AG08396 (cell line): ENCODE measurements at regions not wholly inside any gene's neighbourhood (a gene's known extent, or its start where the extent isn't known, plus 50 kb on each side); places are given as distances from the start of the nearest gene placed in this dataset.

Source experiments
- DNase-seq: peaks from one replicate; pipeline ENCODE4 v3.0.0; 2012; ENCODE audit warnings: low spot score, mixed read lengths

DNA sequence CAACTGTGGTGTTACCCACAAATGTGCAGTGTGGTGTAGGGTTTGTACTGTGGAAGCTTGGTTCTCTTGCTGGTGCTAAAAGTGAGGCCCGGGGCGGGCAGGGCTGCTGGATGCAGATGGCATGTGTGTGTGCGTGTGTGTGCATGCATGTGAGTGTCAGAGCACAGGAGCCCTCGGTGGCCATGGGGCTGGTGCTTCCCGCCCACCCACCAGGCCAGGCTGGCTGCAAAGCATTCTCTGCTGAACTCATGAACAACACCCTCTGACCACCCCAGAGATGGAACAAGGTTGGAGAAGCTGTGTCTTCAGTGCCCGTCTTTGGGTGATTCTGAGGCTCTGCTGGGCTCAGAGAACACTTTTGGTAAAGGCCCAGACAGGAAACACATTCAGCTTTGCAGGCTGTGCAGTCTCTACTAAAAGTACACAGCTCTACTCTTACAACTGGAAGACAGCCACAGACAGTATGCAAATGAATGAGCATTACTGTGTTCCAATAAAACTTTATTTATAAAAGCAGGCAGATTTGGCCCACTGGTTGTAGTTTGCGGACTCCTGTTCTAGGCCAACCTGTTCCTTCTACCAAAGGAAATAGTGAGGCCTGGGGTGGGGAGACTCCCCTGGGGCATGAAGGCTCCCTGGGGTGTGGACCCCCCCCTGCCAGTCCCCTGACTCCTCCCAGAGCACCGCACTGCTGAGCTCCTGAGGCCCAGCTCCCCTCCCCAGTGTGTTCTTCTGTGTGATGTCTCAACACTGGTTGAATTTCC lies 225.3 kb upstream of the HDAC4 start:
- no peak for DNase-seq

- no peak for DNase-seq
These were observed 224.5 kb upstream of the HDAC4 start for GRCh38 chr2:239625156-239625845.

GRCh38 chr2:239621611-239622010 lies 220.8 kb upstream of the HDAC4 start:
- DNase-seq, result no peak

DNA sequence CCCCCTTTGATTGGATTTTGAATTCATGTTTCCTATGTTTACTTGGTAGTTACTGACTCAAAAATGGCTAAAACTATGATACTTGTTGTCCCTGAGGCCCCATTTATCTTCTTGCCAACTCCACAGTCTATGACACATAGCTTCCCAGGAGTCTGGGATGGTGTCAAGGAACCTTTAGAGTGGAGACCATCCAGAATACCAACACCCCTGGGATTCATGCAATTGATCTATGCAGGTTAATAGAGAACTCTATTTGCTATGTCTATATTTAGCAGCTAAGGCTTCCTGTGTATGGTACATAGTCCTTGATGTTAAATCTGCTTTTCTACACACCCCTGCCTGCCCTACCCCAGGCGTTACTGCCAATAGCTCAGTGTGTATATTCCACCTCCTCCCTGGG lies 218.5 kb upstream of the HDAC4 start:
- DNase-seq, result no peak

GRCh38 chr2:239616729-239617128 lies 215.9 kb upstream of the HDAC4 start:
- no peak for DNase-seq

- DNase-seq, result no peak
These were observed 211.3 kb upstream of the HDAC4 start for GRCh38 chr2:239612133-239612532.

GRCh38 chr2:239611222-239611795 lies 210.5 kb upstream of the HDAC4 start:
- DNase-seq, result no peak

DNA sequence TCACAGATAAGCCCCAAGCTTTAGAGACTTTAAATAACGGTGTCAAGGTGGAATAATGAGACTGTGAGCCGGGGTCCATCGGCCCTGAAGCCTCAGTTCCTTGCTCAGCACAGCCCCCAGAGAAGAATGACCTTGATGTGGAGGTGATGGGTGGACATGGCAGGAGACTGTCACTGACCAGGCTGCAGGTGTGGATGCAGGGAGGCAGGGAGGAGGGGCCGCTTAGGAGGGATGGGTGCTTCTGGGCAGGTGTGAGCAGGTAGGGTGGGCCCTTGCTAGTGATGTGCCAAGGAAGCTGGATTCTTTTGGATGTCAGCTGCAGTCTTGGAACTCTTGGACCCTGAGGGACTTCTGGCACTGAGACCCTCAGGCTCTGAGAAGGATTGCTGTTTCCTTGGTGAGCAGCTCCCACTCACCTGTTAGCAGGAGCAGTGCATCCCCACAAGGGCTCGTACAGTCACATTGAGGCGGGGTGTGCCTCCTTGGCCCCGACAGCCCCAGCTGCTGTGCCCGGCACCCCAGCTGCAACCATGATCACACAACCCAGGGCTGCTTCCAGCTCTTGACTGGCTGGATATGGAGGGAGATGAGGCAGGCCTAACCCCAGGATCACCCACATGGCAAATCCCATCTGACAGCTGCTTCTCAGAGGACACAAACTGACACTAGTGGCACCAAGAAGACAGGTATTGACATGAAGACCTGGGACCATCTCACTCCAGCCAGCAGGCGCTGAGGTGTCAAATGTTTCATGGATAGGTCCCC lies 209.8 kb upstream of the HDAC4 start:
- DNase-seq, result no peak

GRCh38 chr2:239609607-239610310 lies 208.9 kb upstream of the HDAC4 start:
- no peak for DNase-seq

DNA sequence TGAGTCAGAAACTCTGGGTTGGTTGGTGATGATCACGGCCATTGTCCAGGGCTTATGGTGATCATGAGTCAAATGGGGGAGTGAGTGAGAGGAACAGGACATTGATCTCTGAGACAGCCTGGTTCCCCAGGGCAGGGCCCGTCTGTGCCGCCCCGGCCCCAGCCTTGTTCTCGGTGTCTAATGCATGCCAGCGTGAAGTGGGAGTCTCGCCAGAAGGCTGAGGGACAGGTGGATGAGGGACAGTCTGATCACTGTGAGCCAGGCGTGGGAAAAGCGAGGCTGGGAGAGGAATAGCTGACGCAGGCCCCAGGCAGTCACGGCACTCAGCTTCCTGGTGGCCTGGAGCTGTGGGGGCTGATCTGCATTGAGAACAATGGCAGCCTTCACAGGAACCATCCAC lies 208.3 kb upstream of the HDAC4 start:
- DNase-seq, result no peak

- no peak for DNase-seq
These were observed 207.9 kb upstream of the HDAC4 start for GRCh38 chr2:239608723-239609122.

DNA sequence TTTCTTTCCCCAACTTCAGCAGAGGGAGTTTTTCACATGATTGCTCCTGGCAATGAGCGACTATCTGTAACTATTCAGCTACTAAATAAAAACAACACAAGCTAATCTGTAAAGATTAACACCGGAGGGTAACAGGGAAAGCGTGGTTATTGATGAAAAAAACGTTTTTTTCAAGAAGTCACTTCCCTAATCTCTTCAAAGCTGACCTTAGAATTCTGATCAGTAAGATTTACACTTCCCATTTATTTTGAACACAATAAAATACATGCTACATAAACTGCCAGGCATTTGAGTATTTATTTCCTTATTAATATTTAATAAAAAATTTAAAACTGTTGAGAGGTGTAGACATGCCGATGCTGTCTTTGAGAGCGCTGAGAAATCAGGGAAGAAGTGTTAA lies 207.4 kb upstream of the HDAC4 start:
- no peak for DNase-seq

DNA sequence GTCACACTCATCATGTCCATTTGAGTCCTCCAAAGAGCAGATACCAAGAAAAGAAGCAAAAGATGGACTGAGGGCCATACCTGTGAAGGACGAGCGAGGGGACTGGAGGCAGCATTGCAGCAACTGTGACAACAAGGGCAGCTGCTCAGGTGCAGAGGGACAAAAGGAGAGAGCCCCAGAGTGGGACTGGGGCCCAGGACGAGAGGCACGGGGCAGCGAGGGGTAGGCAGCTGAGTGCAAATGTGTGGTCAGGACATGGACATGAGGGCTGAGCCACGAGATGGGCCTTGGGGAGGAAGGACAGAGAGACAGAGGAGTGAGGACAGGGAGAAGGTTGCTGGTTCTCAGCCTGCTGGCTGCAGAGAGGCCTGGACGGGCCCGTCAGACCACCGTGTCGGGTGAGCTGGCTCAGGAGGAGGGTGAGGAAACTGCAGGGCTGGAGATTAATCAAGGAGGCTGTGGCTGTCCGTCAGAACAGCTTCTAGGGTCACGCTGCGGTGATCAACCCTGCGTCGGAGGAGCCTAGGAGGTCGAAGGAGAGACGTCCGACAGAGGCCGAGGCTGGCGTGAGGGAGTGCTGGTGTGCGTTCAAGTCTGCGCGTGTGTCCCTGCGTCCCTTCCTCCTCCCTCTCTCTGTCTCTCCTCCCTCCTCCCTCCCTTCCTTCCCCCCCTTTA lies 206.8 kb upstream of the HDAC4 start:
- DNase-seq, result no peak

GRCh38 chr2:239606741-239607516 lies 206.1 kb upstream of the HDAC4 start:
- no peak for DNase-seq

DNA sequence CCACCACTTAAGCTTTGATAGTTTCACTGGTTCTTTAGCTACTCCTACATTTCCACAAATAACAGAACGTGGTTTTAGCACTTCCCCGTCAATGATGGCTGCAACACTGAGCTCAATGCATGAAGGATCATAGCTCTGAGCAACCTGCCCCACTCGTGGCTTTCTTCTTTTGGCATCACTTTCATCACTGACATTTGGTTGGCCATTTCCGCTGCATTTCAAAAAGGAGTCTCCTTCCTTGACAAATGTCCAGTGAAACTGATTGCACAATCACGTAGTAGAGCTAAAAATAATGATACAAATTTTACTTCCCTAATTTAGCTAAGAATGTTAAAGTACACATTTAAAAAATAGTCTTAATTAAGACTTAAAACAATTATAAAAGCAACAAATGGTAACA lies 205.2 kb upstream of the HDAC4 start:
- DNase-seq, result no peak

DNA sequence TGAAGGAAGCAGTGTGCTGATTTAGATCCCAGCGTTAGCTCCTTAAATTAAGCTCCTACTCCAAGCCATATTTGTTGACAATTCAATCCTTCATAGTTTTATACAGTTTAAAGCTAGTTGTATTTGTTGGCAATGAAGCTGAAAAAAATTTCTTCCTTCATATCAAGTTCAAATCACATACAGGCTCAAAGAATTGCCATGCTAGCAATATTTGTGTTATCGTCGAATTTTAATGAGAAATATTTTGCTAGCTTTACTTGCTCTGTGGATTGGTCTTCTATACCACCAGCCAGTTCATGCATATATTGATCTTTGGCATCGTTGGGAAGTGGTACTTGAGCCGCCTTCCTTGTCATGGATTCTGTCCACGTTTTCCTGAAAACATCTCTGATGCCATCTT lies 204.6 kb upstream of the HDAC4 start:
- no peak for DNase-seq

GRCh38 chr2:239604861-239605260 lies 204.0 kb upstream of the HDAC4 start:
- no peak for DNase-seq

DNA sequence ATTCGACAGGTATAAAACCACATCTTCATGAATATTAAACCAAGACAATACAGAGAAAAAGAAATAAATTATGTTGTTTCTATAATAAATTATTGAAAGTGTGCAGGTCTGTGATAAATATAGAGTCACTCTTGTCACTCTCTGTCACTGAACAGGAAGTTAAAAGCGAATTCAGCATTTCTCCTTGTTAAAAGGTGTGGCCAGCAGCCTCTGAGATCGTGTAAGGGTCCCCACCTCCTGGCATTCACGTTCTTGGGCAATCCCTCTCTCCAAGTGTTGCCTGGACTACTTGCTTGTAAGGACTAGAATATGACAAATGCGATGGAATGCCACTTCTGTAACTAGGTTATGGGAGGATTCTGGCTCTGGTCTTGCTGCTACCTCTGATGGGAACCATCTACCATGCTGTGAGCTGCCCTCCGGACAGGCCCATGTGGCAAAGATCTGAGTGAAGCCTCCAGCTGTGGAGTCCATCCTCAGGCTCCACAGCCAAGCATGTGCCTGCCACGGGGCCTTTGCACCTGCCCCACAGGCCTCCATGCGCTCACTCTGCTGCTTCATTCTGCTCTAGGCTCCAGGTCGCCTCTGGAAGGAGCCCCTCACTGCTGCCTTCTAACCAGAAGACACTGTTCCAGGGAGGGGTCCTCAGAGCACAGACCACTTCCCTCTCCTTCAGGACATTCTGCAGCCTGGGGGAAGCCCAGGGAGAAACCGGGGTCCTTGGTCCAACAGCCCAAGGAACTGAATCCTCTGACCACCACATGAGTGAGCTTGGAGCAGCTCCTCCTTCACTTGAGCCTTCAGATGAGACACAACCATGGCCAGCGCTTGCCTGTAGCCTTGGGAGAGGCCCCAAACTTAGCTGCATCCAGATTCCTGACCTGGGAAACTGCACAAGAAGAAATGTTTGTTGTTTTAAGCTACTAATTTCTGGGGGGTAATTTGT lies 202.9 kb upstream of the HDAC4 start:
- no peak for DNase-seq
